Endothelial cell (in vitro differentiated cells): ENCODE measurements at regions not wholly inside any gene's neighbourhood (a gene's known extent, or its start where the extent isn't known, plus 50 kb on each side); places are given as distances from the start of the nearest gene placed in this dataset.

Source experiments
- DNase-seq: peaks from one replicate; pipeline ENCODE4 v3.0.0; 2021; ENCODE audit warnings: low spot score
- H3K27ac Mint-ChIP-seq: one replicate; pipeline ENCODE4 v1.8.0; 2021; ENCODE audit warnings: mixed read lengths, inconsistent platforms; ENCODE audit not compliant: unreplicated experiment
- H3K27me3 Mint-ChIP-seq: one replicate; pipeline ENCODE4 v1.8.0; 2021; ENCODE audit warnings: mild to moderate bottlenecking, moderate library complexity, mixed read lengths, inconsistent platforms; ENCODE audit not compliant: unreplicated experiment
- H3K36me3 Mint-ChIP-seq: one replicate; pipeline ENCODE4 v1.8.0; 2021; ENCODE audit warnings: mild to moderate bottlenecking, low read depth, mixed read lengths, inconsistent platforms; ENCODE audit not compliant: unreplicated experiment
- H3K4me1 Mint-ChIP-seq: one replicate; pipeline ENCODE4 v1.8.0; 2021; ENCODE audit warnings: mild to moderate bottlenecking, mixed read lengths, inconsistent platforms; ENCODE audit not compliant: unreplicated experiment
- H3K4me3 Mint-ChIP-seq: one replicate; pipeline ENCODE4 v1.8.0; 2021; ENCODE audit warnings: mild to moderate bottlenecking, mixed read lengths, inconsistent platforms; ENCODE audit not compliant: unreplicated experiment
- H3K9me3 Mint-ChIP-seq: one replicate; pipeline ENCODE4 v1.8.0; 2021; ENCODE audit warnings: mixed read lengths, inconsistent platforms; ENCODE audit not compliant: unreplicated experiment
- TF ChIP-seq, protein P1 (sequence below): fragments of 200-600 bp; sonication (generic); IDR thresholded peaks from one replicate; pipeline ENCODE4 v1.5.0; 2021; ENCODE audit warnings: antibody characterized with exemption; ENCODE audit not compliant: unreplicated experiment

DNA sequence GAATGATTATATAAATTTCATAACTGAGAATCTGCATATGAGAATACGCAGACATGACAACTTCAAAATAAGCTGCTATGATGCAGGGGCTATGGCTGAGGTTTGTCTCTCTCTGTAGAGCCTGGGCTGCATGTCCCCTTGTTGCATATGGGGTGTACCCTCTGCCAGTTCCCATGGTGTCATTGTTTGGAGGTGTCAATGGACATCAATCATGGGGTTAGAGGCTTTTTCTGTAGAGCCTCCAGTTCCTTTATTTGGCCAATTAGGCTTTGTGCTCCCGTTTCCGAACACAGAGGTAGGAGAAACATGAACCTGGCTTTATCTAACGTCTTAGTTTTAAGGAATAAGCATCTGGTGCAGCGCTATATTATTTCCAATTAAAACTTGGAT lies 77.3 kb upstream of the RARB start:
- H3K4me1 Mint-ChIP-seq, result peaks cover 27% of the 10 kb centered on the region
- TF ChIP-seq, protein P1, sequence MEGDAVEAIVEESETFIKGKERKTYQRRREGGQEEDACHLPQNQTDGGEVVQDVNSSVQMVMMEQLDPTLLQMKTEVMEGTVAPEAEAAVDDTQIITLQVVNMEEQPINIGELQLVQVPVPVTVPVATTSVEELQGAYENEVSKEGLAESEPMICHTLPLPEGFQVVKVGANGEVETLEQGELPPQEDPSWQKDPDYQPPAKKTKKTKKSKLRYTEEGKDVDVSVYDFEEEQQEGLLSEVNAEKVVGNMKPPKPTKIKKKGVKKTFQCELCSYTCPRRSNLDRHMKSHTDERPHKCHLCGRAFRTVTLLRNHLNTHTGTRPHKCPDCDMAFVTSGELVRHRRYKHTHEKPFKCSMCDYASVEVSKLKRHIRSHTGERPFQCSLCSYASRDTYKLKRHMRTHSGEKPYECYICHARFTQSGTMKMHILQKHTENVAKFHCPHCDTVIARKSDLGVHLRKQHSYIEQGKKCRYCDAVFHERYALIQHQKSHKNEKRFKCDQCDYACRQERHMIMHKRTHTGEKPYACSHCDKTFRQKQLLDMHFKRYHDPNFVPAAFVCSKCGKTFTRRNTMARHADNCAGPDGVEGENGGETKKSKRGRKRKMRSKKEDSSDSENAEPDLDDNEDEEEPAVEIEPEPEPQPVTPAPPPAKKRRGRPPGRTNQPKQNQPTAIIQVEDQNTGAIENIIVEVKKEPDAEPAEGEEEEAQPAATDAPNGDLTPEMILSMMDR, result no peak
- H3K36me3 Mint-ChIP-seq, result no peaks in the 10 kb centered on the region
- DNase-seq, result no peak
- no peak overlapping the region for H3K4me3 Mint-ChIP-seq
- H3K27ac Mint-ChIP-seq, result no peak overlapping the region
- H3K27me3 Mint-ChIP-seq, result no peaks in the 10 kb centered on the region
- no peaks in the 10 kb centered on the region for H3K9me3 Mint-ChIP-seq

DNA sequence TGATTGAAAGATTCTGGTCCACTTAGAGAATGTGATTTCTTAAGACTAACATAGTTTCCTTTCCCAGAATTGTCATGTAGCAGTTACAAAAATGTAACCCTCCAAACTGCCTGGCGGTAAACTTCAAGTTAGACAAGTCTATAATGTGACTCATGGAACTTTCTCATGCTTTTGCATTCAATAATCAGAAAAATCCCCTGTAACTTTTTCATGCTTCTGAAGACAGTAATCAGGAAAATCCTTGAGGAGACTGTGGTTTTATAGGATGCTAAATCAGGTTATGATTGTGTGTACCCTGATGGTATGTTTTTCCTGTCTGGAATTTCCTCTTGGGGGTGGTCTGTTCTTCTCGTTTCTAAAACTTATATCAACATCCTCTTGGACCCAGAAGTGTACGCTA lies 74.0 kb upstream of the RARB start:
- Mint-ChIP-seq H3K36me3 (no peaks in the 10 kb centered on the region), H3K9me3 (no peaks in the 10 kb centered on the region), H3K27ac (no peak overlapping the region), H3K27me3 (no peaks in the 10 kb centered on the region), H3K4me1 (peaks cover 11% of the 10 kb centered on the region), H3K4me3 (no peak overlapping the region)
- TF ChIP-seq, protein P1, result no peak
- no peak for DNase-seq

DNA sequence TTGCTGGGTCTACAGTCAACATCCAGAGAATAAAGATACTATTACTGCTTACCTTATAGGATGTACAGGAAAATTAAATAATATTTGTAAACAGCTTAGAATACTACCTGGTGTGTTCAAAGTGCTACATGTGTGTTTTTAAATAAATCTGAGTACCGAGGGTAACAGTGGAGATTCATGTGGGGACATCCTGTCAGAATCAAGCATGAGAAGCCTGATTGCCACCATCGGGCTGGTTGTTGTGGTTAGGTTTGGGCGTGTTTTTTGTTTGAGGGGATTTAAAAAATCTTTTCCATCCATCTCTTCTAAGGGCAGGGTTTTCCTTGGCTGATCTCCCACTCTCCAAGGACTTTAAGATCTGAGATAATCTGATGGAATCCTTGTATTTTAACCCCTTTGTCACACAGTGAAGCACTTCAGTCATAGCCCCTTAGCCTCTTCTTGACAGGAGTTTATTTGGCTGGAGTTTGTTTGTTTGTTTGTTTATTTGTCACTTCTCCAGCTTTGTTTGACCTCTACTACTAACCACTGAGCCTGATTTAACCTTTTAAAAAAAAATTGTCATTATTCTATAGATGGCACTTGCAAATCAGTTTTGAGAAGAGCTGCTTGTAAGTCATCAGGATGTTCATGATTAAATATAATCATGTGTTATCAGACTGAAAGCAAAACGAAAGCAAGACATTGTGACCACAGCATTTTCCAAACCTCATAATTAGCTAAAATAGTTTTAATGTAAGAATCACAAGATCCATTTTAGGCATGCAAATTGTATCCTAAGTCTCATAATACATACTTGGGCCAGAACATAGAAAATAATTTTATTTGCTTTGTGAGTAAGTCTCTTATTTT lies 72.8 kb upstream of the RARB start:
- H3K36me3 Mint-ChIP-seq, result no peaks in the 10 kb centered on the region
- H3K27ac Mint-ChIP-seq, result no peak overlapping the region
- TF ChIP-seq, protein P1, result no peak
- H3K4me3 Mint-ChIP-seq, result no peak overlapping the region
- no peak for DNase-seq
- H3K27me3 Mint-ChIP-seq, result no peaks in the 10 kb centered on the region
- peaks cover 8% of the 10 kb centered on the region for H3K4me1 Mint-ChIP-seq
- H3K9me3 Mint-ChIP-seq, result no peaks in the 10 kb centered on the region

DNA sequence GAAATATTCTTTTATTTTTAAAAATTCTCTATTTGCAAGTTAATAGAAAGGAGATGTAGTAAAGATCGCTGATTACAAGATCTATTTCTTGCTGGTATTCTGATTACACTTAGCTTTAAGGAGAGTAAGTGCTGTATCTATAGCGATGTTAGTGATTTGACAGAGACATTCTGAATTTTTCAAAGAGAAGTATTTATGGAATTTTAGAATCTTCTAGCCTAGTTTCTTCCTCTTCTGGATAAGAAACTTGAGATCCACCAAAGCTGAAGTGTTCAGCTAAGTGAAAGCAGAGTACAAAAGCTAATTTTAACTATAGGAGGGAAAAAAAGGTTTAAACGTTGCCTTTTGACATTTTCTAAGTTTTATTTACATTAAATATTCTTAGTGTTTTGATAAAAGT lies 72.1 kb upstream of the RARB start:
- no peak overlapping the region for H3K27ac Mint-ChIP-seq
- H3K4me1 Mint-ChIP-seq, result peaks cover 8% of the 10 kb centered on the region
- no peaks in the 10 kb centered on the region for H3K9me3 Mint-ChIP-seq
- DNase-seq, result no peak
- TF ChIP-seq, protein P1, result no peak
- no peaks in the 10 kb centered on the region for H3K27me3 Mint-ChIP-seq
- H3K4me3 Mint-ChIP-seq, result no peak overlapping the region
- no peaks in the 10 kb centered on the region for H3K36me3 Mint-ChIP-seq

DNA sequence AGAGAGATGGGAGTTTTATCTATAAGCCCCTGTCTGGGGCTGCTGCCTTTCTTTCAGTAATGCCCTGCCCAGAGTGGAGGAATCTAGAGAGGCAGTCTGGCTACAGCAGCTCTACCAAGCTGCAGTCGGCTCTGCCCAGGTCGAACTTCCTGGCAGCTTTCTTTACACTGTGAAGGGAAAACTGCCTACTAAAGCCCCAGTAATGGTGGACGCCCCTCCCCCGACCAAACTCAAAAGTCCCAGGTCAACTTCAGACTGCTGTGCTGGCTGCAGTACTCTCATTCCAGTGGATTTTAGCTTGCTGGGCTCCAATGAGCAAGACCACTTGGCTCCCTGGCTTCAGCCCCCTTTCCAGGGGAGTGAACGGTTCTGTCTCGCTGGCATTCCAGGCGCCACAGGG lies 65.9 kb upstream of the RARB start:
- Mint-ChIP-seq H3K4me3 (no peak overlapping the region), H3K4me1 (no peaks in the 10 kb centered on the region), H3K36me3 (no peaks in the 10 kb centered on the region), H3K27me3 (no peaks in the 10 kb centered on the region), H3K9me3 (no peaks in the 10 kb centered on the region), H3K27ac (no peak overlapping the region)
- DNase-seq, result no peak
- TF ChIP-seq, protein P1, result no peak
